HEK293 (cell line): ENCODE measurements at regions not wholly inside any gene's neighbourhood (a gene's known extent, or its start where the extent isn't known, plus 50 kb on each side); places are given as distances from the start of the nearest gene placed in this dataset.

Experiments used
- CTCF ChIA-PET: fragments of 350-600 bp; formaldehyde crosslinking; extraction: SDS; loops from one replicate; lab custom pipeline; 2021; ENCODE audit warnings: antibody characterized with exemption; lab: Yijun Ruan, JAX
- POLR2A ChIA-PET: fragments of 300-600 bp; formaldehyde crosslinking; extraction: SDS; loops from one replicate; lab custom pipeline; 2020; ENCODE audit warnings: antibody characterized with exemption, inconsistent platforms; lab: Yijun Ruan, JAX
- H3K27ac ChIP-seq: fragments of 200-500 bp; sonication (Bioruptor generic); 2 replicates; pipeline ENCODE4 v1.5.1; 2014; ENCODE audit warnings: low read depth, low read length, control low read depth, inconsistent platforms; ENCODE audit errors: extremely low read depth
- H3K36me3 ChIP-seq, 2 experiments: fragments of 200-500 bp in 1 of 2; sonication (Bioruptor generic) in 1 of 2; 1 replicate in 1 of 2; 2 replicates in 1 of 2; pipeline ENCODE4 v1.5.1; 2014 to 2017; ENCODE audit warnings: inconsistent platforms in 2 of 2, low read length in 2 of 2; ENCODE audit not compliant: control insufficient read depth in 2 of 2, insufficient read depth in 1 of 2
- H3K4me1 ChIP-seq: fragments of 200-500 bp; sonication (Bioruptor generic); 2 replicates; pipeline ENCODE4 v1.5.1; 2014; ENCODE audit warnings: mild to moderate bottlenecking, low read length, inconsistent platforms; ENCODE audit not compliant: control insufficient read depth, insufficient read depth
- H3K4me3 ChIP-seq: 2 replicates; pipeline ENCODE4 v1.5.1; 2011; ENCODE audit warnings: low read depth, mild to moderate bottlenecking, control low read depth, low read length, moderate library complexity
- H3K9me3 ChIP-seq: fragments of 200-500 bp; sonication (Bioruptor generic); 2 replicates; pipeline ENCODE4 v1.5.1; 2014; ENCODE audit warnings: low read depth, low read length, inconsistent platforms; ENCODE audit not compliant: control insufficient read depth, insufficient read depth
- GLIS2 ChIP-seq: fragments of 450-650 bp; formaldehyde crosslinking; IDR thresholded peaks from 2 replicates; pipeline ENCODE4 v1.5.1; 2016; ENCODE audit warnings: missing biosample characterization, missing genetic modification characterization
- KLF16 ChIP-seq: fragments of 450-650 bp; formaldehyde crosslinking; IDR thresholded peaks from 2 replicates; pipeline ENCODE4 v1.5.1; 2017; ENCODE audit warnings: missing biosample characterization, missing genetic modification characterization
- SCRT2 ChIP-seq: fragments of 450-650 bp; formaldehyde crosslinking; IDR thresholded peaks from 2 replicates; pipeline ENCODE4 v1.5.1; 2016; ENCODE audit warnings: missing biosample characterization, missing genetic modification characterization
- SP2 ChIP-seq: fragments of 450-650 bp; formaldehyde crosslinking; IDR thresholded peaks from 2 replicates; pipeline ENCODE4 v1.5.1; 2016; ENCODE audit warnings: missing biosample characterization, missing genetic modification characterization
- YY1 ChIP-seq: fragments of 450-650 bp; formaldehyde crosslinking; IDR thresholded peaks from 2 replicates; pipeline ENCODE4 v1.5.1; 2018; ENCODE audit warnings: missing biosample characterization, missing genetic modification characterization
- ZIC2 ChIP-seq: fragments of 450-650 bp; formaldehyde crosslinking; IDR thresholded peaks from 2 replicates; pipeline ENCODE4 v1.5.1; 2016; ENCODE audit warnings: missing biosample characterization, missing genetic modification characterization
- ZNF138 ChIP-seq: fragments of 450-650 bp; formaldehyde crosslinking; IDR thresholded peaks from 2 replicates; pipeline ENCODE4 v1.5.1; 2016; ENCODE audit warnings: missing biosample characterization, missing genetic modification characterization, borderline replicate concordance
- ZNF146 ChIP-seq: fragments of 450-650 bp; formaldehyde crosslinking; IDR thresholded peaks from 2 replicates; pipeline ENCODE4 v1.5.1; 2016; ENCODE audit warnings: missing biosample characterization, missing genetic modification characterization
- ZNF2 ChIP-seq: fragments of 450-650 bp; formaldehyde crosslinking; IDR thresholded peaks from 2 replicates; pipeline ENCODE4 v1.5.1; 2016; ENCODE audit warnings: missing biosample characterization, missing genetic modification characterization
- ZNF433 ChIP-seq: fragments of 450-650 bp; formaldehyde crosslinking; IDR thresholded peaks from 2 replicates; pipeline ENCODE4 v1.5.1; 2016; ENCODE audit warnings: missing biosample characterization, missing genetic modification characterization, low read depth
- ZNF580 ChIP-seq: fragments of 450-650 bp; formaldehyde crosslinking; IDR thresholded peaks from 2 replicates; pipeline ENCODE4 v1.5.1; 2016; ENCODE audit warnings: missing biosample characterization, missing genetic modification characterization
- ZNF610 ChIP-seq: fragments of 450-650 bp; formaldehyde crosslinking; IDR thresholded peaks from 2 replicates; pipeline ENCODE4 v1.5.1; 2016; ENCODE audit warnings: missing biosample characterization, missing genetic modification characterization, borderline replicate concordance
- ZNF645 ChIP-seq: fragments of 450-650 bp; formaldehyde crosslinking; IDR thresholded peaks from 2 replicates; pipeline ENCODE4; 2016; ENCODE audit warnings: missing biosample characterization, missing genetic modification characterization
- ZNF654 ChIP-seq: fragments of 450-650 bp; formaldehyde crosslinking; IDR thresholded peaks from 2 replicates; pipeline ENCODE4 v1.5.1; 2016; ENCODE audit warnings: low read depth, missing biosample characterization, missing genetic modification characterization
- ZSCAN23 ChIP-seq: fragments of 450-650 bp; formaldehyde crosslinking; IDR thresholded peaks from 2 replicates; pipeline ENCODE4 v1.5.1; 2016; ENCODE audit warnings: missing biosample characterization, missing genetic modification characterization
- TF ChIP-seq, protein P1 (sequence below): fragments of 450-650 bp; formaldehyde crosslinking; conservative IDR thresholded peaks from 2 replicates; pipeline ENCODE4 v1.5.1; 2016; ENCODE audit warnings: low read depth, missing biosample characterization, missing genetic modification characterization
- TF ChIP-seq, protein P2 (sequence below): fragments of 450-650 bp; IDR thresholded peaks from 2 replicates; pipeline ENCODE4 v1.5.1; 2018; ENCODE audit warnings: missing biosample characterization, mild to moderate bottlenecking, missing genetic modification characterization
- TF ChIP-seq, protein P3 (sequence below): fragments of 450-650 bp; formaldehyde crosslinking; IDR thresholded peaks from 2 replicates; pipeline ENCODE4 v1.5.1; 2017; ENCODE audit warnings: missing biosample characterization, mild to moderate bottlenecking, missing genetic modification characterization, moderate library complexity

DNA sequence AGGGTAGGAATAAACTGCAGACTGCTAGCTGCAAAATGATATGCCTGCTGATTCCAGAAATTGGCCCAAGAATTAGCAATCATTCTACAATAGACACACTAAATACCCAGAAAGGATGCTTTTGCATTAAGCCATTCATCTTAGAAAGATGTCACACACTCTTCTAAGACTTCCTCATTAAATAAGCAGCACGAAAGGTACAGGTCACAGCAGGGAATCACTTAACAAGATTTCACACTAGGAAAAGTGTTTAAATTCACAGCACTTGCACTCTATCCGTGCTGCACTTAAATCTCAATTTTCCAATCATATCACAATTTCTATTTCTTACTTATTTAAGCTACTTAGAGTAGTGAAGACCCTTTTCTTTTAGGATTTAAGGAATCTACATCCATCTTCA is 372.8 kb upstream of the CBLB start:
- ChIA-PET POLR2A (no interaction called here), CTCF (no interaction called here)
- no peak overlapping the region for H3K27ac ChIP-seq
- H3K4me1 ChIP-seq: no peaks in the 10 kb centered on the region
- no peaks in the 10 kb centered on the region for H3K9me3 ChIP-seq
- H3K4me3 ChIP-seq: no peak overlapping the region
- TF ChIP-seq ZNF610 (tag by site-specific recombination) (no peak), ZNF654 (tag by site-specific recombination) (no peak), ZNF146 (tag by site-specific recombination) (no peak), ZIC2 (tag by site-specific recombination) (no peak)
- H3K36me3 ChIP-seq: no peaks in the 10 kb centered on the region

- Histone ChIP-seq H3K27ac (no peak overlapping the region), H3K4me1 (no peaks in the 10 kb centered on the region), H3K9me3 (no peaks in the 10 kb centered on the region), H3K4me3 (no peak overlapping the region), H3K36me3 (no peaks in the 10 kb centered on the region)
- POLR2A ChIA-PET: no interaction called here
- TF ChIP-seq GLIS2 (tag by site-specific recombination) (no peak), KLF16 (tag by site-specific recombination) (no peak), ZSCAN23 (no peak)
- CTCF ChIA-PET: no interaction called here
Observed at GRCh38 chr3:106242781-106243180, 374.0 kb upstream of the CBLB start.

- POLR2A ChIA-PET: no interaction called here
Observed at GRCh38 chr3:106245400-106245799, 376.6 kb upstream of the CBLB start.

DNA sequence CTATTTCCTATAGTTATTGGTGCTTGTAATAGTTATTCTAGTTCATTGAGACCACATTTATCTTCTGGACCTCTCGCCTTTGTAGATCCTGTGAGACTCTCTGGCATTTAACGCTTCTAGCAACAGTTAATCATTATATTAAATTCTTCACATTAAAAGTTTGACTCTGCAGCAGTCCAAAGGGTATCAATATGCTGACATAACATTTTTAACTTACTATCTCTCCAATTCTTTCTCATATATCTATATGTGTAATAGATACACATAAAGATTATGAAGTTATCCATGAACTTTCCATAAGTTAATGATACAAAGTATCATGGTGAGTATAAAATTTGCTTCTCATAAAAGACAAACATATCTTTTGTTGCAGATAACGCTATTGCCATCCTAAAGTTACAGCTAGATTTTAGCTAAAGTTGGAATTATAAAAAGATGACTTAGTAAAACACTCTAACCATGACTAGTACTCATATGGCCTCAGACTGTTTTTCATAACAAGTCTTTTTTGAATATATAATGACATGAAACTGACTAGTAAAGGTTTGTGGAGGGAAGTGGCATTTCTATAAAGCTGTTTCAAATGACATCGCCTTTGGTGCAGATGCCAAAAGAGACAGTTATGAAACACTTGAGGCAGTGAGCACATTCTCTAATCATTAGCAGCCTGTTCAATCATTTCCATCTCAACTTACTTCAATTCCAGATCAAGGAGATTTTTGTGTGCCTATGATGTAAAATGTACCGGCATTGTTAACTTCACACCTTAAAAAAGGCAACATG is 379.3 kb upstream of the CBLB start:
- H3K4me3 ChIP-seq: no peak overlapping the region
- ChIA-PET POLR2A (no interaction called here), CTCF (interaction anchor here (0.6 to 0.7 kb wide), 2 partner anchors 69 to 1298 kb away, joined by 3 read pairs; no protein-coding TSS in a partner anchor)
- H3K36me3 ChIP-seq: no peaks in the 10 kb centered on the region
- H3K9me3 ChIP-seq: no peaks in the 10 kb centered on the region
- no peak overlapping the region for H3K27ac ChIP-seq
- no peaks in the 10 kb centered on the region for H3K4me1 ChIP-seq
- TF ChIP-seq ZNF645 (no peak), SCRT2 (no peak), SP2 (no peak), YY1 (no peak), ZNF2 (tag by site-specific recombination) (no peak), ZNF138 (tag by site-specific recombination) (no peak)
- TF ChIP-seq, protein P1, sequence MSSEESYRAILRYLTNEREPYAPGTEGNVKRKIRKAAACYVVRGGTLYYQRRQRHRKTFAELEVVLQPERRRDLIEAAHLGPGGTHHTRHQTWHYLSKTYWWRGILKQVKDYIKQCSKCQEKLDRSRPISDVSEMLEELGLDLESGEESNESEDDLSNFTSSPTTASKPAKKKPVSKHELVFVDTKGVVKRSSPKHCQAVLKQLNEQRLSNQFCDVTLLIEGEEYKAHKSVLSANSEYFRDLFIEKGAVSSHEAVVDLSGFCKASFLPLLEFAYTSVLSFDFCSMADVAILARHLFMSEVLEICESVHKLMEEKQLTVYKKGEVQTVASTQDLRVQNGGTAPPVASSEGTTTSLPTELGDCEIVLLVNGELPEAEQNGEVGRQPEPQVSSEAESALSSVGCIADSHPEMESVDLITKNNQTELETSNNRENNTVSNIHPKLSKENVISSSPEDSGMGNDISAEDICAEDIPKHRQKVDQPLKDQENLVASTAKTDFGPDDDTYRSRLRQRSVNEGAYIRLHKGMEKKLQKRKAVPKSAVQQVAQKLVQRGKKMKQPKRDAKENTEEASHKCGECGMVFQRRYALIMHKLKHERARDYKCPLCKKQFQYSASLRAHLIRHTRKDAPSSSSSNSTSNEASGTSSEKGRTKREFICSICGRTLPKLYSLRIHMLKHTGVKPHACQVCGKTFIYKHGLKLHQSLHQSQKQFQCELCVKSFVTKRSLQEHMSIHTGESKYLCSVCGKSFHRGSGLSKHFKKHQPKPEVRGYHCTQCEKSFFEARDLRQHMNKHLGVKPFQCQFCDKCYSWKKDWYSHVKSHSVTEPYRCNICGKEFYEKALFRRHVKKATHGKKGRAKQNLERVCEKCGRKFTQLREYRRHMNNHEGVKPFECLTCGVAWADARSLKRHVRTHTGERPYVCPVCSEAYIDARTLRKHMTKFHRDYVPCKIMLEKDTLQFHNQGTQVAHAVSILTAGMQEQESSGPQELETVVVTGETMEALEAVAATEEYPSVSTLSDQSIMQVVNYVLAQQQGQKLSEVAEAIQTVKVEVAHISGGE (tag by site-specific recombination): no peak
- TF ChIP-seq, protein P2, sequence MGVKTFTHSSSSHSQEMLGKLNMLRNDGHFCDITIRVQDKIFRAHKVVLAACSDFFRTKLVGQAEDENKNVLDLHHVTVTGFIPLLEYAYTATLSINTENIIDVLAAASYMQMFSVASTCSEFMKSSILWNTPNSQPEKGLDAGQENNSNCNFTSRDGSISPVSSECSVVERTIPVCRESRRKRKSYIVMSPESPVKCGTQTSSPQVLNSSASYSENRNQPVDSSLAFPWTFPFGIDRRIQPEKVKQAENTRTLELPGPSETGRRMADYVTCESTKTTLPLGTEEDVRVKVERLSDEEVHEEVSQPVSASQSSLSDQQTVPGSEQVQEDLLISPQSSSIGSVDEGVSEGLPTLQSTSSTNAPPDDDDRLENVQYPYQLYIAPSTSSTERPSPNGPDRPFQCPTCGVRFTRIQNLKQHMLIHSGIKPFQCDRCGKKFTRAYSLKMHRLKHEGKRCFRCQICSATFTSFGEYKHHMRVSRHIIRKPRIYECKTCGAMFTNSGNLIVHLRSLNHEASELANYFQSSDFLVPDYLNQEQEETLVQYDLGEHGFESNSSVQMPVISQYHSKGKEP (tag by site-specific recombination): no peak

More at GRCh38 chr3:106245400-106245799, 376.6 kb upstream of the CBLB start:
- TF ChIP-seq ZNF433 (tag by site-specific recombination) (no peak), ZNF580 (tag by site-specific recombination) (no peak), SCRT2 (no peak)
- TF ChIP-seq, protein P3, sequence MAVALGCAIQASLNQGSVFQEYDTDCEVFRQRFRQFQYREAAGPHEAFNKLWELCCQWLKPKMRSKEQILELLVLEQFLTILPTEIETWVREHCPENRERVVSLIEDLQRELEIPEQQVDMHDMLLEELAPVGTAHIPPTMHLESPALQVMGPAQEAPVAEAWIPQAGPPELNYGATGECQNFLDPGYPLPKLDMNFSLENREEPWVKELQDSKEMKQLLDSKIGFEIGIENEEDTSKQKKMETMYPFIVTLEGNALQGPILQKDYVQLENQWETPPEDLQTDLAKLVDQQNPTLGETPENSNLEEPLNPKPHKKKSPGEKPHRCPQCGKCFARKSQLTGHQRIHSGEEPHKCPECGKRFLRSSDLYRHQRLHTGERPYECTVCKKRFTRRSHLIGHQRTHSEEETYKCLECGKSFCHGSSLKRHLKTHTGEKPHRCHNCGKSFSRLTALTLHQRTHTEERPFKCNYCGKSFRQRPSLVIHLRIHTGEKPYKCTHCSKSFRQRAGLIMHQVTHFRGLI: no peak
- no peak overlapping the region for H3K4me3 ChIP-seq
- CTCF ChIA-PET: interaction anchor here (0.7 kb wide), 1 partner anchor 653 kb away, joined by 4 read pairs; no protein-coding TSS in a partner anchor
- no peak overlapping the region for H3K27ac ChIP-seq
- no peaks in the 10 kb centered on the region for H3K9me3 ChIP-seq
- no peaks in the 10 kb centered on the region for H3K36me3 ChIP-seq
- H3K4me1 ChIP-seq: no peaks in the 10 kb centered on the region
